A673 (cell line): ENCODE measurements at regions not wholly inside any gene's neighbourhood (a gene's known extent, or its start where the extent isn't known, plus 50 kb on each side); places are given as distances from the start of the nearest gene placed in this dataset.

Experiments used
- BruUV-seq: library from RNA; stranded (reverse); fragments of 400-500 nt; replicated peaks from 2 replicates; lab custom pipeline; 2021; lab: Mats Ljungman, UMichigan
- CTCF ChIA-PET: fragments of 300-600 bp; sonication (Branson Sonifier 250); formaldehyde crosslinking; loops from one replicate; lab custom pipeline; 2022; ENCODE audit warnings: antibody characterized with exemption; lab: Charles Lee
- POLR2A ChIA-PET: fragments of 300-600 bp; sonication (Branson Sonifier 250); formaldehyde crosslinking; loops from one replicate; lab custom pipeline; 2022; ENCODE audit warnings: antibody characterized with exemption; ENCODE audit not compliant: low non-redundant PET; lab: Charles Lee
- DNase-seq: peaks from one replicate; pipeline ENCODE4 v3.0.0-alpha.2; 2015; ENCODE audit warnings: low spot score
- H3K27ac ChIP-seq: fragments of 200-600 bp; sonication (generic); 2 replicates; pipeline ENCODE4 v1.5.1; 2016; ENCODE audit warnings: mixed run types, low read depth, mild to moderate bottlenecking, mixed read lengths, antibody characterized with exemption, low read length; ENCODE audit not compliant: poor library complexity, severe bottlenecking
- H3K27me3 ChIP-seq: fragments of 200-600 bp; sonication (generic); replicated peaks from 2 replicates; pipeline ENCODE4 v1.6.1; 2017; ENCODE audit warnings: mixed run types, low read depth, mild to moderate bottlenecking, mixed read lengths, antibody characterized with exemption, low read length; ENCODE audit not compliant: insufficient read depth, poor library complexity
- H3K36me3 ChIP-seq: fragments of 200-600 bp; sonication (generic); 2 replicates; pipeline ENCODE4 v1.6.1; 2016; ENCODE audit warnings: mixed run types, mild to moderate bottlenecking, mixed read lengths, antibody characterized with exemption, low read length; ENCODE audit not compliant: insufficient read depth, poor library complexity, severe bottlenecking
- H3K4me1 ChIP-seq: fragments of 200-600 bp; sonication (generic); 2 replicates; pipeline ENCODE4 v1.6.1; 2017; ENCODE audit warnings: mixed run types, mild to moderate bottlenecking, mixed read lengths, antibody characterized with exemption, low read length; ENCODE audit not compliant: insufficient read depth, poor library complexity, severe bottlenecking
- H3K4me3 ChIP-seq: fragments of 200-600 bp; sonication (generic); 2 replicates; pipeline ENCODE4 v1.5.1; 2016; ENCODE audit warnings: low read depth, mixed run types, mild to moderate bottlenecking, mixed read lengths, low read length; ENCODE audit not compliant: poor library complexity, severe bottlenecking
- H3K9me3 ChIP-seq: fragments of 200-600 bp; sonication (generic); 2 replicates; pipeline ENCODE4 v1.6.1; 2016; ENCODE audit warnings: mixed run types, low read depth, mild to moderate bottlenecking, mixed read lengths, antibody characterized with exemption, low read length; ENCODE audit not compliant: poor library complexity, severe bottlenecking
- EZH2 ChIP-seq: fragments of 200-600 bp; sonication (generic); IDR thresholded peaks from 2 replicates; pipeline ENCODE4 v1.6.1; 2017; ENCODE audit warnings: borderline replicate concordance, low read depth, mild to moderate bottlenecking, mixed read lengths, antibody characterized with exemption, low read length; ENCODE audit not compliant: poor library complexity, severe bottlenecking
- intact Hi-C: fragments of 100-400 bp; cut with micrococcal nuclease; formaldehyde crosslinking; loops from one replicate; pipeline ENCODE4 v1.10.0; 2022; ENCODE audit not compliant: unreplicated experiment
- TF ChIP-seq, protein P1 (sequence below): fragments of 300-800, 200-600 bp; sonication (generic); conservative IDR thresholded peaks from 2 replicates; pipeline ENCODE4 v1.5.1; 2017; ENCODE audit warnings: low read depth, mild to moderate bottlenecking, antibody characterized with exemption, low read length, moderate library complexity, mixed read lengths

- H3K4me1 ChIP-seq = no peaks in the 10 kb centered on the region
- no TSS peak for BruUV-seq
- H3K36me3 ChIP-seq = no peaks in the 10 kb centered on the region
- intact Hi-C loops = no loop called here
- H3K9me3 ChIP-seq = no peaks in the 10 kb centered on the region
- no peak overlapping the region for H3K27ac ChIP-seq
- POLR2A ChIA-PET = no interaction called here
- CTCF ChIA-PET = no interaction called here
- TF ChIP-seq EZH2 = no peak
- no peaks in the 10 kb centered on the region for H3K27me3 ChIP-seq
- no peak for DNase-seq
- no peak overlapping the region for H3K4me3 ChIP-seq
Observed at GRCh38 chr1:225720937-225721336, 56.7 kb upstream of the SRP9 start.

GRCh38 chr1:225724251-225724650, 53.4 kb upstream of the SRP9 start:
- Histone ChIP-seq H3K9me3 (no peaks in the 10 kb centered on the region), H3K36me3 (no peaks in the 10 kb centered on the region), H3K27me3 (no peaks in the 10 kb centered on the region), H3K27ac (no peak overlapping the region), H3K4me3 (no peak overlapping the region), H3K4me1 (no peaks in the 10 kb centered on the region)
- no TSS peak for BruUV-seq
- no peak for TF ChIP-seq EZH2
- TF ChIP-seq, protein P1, sequence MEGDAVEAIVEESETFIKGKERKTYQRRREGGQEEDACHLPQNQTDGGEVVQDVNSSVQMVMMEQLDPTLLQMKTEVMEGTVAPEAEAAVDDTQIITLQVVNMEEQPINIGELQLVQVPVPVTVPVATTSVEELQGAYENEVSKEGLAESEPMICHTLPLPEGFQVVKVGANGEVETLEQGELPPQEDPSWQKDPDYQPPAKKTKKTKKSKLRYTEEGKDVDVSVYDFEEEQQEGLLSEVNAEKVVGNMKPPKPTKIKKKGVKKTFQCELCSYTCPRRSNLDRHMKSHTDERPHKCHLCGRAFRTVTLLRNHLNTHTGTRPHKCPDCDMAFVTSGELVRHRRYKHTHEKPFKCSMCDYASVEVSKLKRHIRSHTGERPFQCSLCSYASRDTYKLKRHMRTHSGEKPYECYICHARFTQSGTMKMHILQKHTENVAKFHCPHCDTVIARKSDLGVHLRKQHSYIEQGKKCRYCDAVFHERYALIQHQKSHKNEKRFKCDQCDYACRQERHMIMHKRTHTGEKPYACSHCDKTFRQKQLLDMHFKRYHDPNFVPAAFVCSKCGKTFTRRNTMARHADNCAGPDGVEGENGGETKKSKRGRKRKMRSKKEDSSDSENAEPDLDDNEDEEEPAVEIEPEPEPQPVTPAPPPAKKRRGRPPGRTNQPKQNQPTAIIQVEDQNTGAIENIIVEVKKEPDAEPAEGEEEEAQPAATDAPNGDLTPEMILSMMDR = no peak
- intact Hi-C loops = no loop called here
- DNase-seq = no peak
- ChIA-PET POLR2A (no interaction called here), CTCF (no interaction called here)
